ENCODE measurements at regions not wholly inside any gene's neighbourhood (a gene's known extent, or its start where the extent isn't known, plus 50 kb on each side); places are given as distances from the start of the nearest gene placed in this dataset.

DNA sequence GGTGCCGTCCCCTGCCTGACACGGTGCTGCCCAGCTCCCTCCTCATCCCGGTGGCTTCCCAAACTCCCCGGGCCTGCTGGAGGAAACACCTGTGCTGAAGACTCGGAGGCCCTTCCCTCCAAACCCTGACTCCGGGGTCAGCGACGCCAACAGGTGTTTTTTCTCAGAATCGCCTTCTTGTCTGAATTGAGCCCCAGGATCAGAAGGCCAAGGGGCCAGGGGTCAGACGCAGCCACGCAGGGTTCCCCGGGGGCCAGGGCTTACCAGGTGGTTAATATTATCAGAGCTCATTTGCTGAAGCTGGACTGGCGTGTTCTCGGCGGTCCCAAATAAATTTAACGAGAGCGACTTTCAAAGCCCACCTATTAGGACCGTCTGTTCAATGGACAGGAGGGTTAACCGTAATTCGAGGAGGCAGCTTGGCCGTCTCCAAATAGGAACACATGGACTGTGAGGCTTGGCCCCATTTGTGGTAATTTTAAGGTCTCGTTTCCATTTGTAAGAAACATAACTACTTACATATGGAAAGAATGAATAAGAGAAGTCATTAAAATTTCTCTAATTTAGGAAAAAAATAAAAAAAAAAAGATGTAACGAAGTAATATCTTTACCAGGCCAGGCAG, 239.3 kb downstream of the CRLF2 start:
- TF ChIP-seq, protein P1, sequence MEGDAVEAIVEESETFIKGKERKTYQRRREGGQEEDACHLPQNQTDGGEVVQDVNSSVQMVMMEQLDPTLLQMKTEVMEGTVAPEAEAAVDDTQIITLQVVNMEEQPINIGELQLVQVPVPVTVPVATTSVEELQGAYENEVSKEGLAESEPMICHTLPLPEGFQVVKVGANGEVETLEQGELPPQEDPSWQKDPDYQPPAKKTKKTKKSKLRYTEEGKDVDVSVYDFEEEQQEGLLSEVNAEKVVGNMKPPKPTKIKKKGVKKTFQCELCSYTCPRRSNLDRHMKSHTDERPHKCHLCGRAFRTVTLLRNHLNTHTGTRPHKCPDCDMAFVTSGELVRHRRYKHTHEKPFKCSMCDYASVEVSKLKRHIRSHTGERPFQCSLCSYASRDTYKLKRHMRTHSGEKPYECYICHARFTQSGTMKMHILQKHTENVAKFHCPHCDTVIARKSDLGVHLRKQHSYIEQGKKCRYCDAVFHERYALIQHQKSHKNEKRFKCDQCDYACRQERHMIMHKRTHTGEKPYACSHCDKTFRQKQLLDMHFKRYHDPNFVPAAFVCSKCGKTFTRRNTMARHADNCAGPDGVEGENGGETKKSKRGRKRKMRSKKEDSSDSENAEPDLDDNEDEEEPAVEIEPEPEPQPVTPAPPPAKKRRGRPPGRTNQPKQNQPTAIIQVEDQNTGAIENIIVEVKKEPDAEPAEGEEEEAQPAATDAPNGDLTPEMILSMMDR (IDR thresholded peaks at IDR 0.05), result no peak
- no peak for TF ChIP-seq POLR2A (IDR thresholded peaks at IDR 0.05; ENCODE audit: low read depth)
- TF ChIP-seq POLR2AphosphoS5 (IDR thresholded peaks at IDR 0.05), result no peak

All from esophagus muscularis mucosa (tissue), 3 donors.